COLO829 (cell line): ENCODE measurements at regions not wholly inside any gene's neighbourhood (a gene's known extent, or its start where the extent isn't known, plus 50 kb on each side); places are given as distances from the start of the nearest gene placed in this dataset.
A peak's percentile ranks its signal among the peaks of the same experiment; 100 is the strongest.

Experiments
- DNase-seq: peaks from one replicate; pipeline ENCODE4 v3.0.0; 2012; ENCODE audit warnings: low spot score

DNA sequence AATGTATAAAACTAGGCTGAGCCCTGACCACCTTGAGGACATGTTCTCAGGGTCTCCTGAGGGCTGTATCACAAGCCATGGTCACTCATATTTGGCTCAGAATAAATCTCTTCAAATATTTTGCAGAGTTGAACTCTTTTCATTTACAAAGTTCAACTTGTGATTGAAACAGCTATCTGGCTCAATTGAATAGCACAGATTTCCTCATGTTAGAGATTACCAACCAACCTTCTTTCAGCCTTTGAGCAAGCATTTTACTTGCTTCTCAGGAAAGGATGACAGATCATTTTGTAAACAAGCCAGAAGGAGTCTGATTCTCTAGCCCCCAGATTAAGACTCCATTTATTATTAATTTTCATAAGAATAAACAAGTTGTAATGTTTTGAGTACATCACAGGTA is 111.0 kb upstream of the DOK5 start:
- DNase-seq: no peak

- DNase-seq: no peak
Observed at GRCh38 chr20:54364919-54365318, 110.5 kb upstream of the DOK5 start.

GRCh38 chr20:54366669-54367344 is 108.6 kb upstream of the DOK5 start:
- no peak for DNase-seq

- DNase-seq: no peak
Observed at GRCh38 chr20:54368570-54368969, 106.8 kb upstream of the DOK5 start.

DNA sequence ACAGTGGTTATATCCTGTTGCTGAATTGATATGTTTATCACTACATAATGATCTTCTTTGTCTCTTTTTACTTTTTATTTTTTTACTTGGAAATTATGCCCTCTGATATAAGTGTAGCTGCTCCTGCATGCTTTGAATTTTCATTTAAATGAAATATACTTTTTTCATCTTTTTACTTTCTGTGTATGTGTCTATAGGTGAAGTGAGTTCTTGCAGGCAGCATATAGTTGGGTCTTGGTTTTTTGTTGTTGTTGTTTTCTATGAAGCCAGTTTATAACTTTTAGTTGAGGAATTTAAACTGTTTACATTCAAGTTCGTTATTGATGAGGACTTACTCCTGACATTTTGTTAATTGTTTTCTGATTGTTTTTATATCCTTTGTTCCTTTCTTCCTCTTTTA is 103.1 kb upstream of the DOK5 start:
- no peak for DNase-seq

DNA sequence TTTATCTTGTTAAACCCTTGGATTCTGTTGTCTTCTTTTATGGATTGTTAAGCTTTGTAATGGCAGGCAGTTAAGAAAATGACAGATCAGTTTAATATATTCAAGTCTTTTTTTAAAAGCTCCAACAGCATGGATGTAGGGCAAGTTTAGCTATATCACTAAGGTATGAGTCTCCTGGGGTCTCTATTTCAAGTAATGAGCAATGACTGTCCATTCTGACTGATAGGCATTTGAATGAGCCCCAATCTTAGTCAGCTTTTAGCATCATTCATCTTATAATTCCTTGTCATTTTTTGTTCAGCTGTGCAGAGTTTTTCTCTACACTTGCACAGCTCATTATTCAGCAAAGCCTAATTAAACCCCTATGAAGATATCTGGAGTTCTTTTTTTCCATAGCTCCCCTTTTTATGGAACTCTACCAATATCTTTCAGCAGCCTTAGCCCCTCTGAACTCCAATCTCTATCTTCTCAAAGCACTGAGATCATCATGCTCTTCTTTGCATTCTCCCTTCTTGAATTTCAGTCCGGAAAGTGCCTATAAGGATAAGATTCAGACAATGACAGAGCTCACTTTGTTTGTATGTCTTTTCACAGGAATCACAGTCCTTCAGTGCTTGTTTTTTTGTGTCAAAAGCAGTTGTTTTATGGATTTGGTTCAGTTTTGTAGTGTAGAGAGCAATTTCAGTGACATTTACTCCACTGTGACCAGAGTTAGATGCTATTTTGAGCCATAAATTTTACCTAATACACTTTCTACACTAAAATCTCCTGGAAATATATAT is 97.2 kb upstream of the DOK5 start:
- peak; percentile 8 for DNase-seq

GRCh38 chr20:54379893-54380584 is 95.4 kb upstream of the DOK5 start:
- no peak for DNase-seq

GRCh38 chr20:54382419-54382818 is 93.0 kb upstream of the DOK5 start:
- no peak for DNase-seq

GRCh38 chr20:54385746-54386145 is 89.6 kb upstream of the DOK5 start:
- DNase-seq: no peak

GRCh38 chr20:54389596-54390280 is 85.7 kb upstream of the DOK5 start:
- DNase-seq: no peak

GRCh38 chr20:54397292-54398140 is 77.9 kb upstream of the DOK5 start:
- no peak for DNase-seq

DNA sequence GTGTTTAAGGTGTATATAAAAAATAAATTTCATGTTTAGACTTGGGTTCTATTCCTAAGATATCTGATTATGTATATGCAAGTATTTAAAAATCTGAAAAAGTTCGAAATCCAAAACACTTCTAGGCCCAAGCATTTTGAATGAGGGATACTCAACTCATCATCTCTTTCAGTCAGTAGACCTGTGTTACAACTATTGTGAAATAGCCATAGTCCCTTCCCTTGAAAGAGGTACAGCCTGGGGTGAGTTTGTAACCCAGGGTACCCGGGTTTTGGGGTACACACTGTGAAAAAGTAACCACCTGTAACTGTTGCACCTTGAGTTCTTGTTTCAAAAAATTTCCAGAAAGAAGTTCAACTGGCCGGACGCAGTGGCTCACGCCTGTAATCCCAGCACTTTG is 76.6 kb upstream of the DOK5 start:
- no peak for DNase-seq

DNA sequence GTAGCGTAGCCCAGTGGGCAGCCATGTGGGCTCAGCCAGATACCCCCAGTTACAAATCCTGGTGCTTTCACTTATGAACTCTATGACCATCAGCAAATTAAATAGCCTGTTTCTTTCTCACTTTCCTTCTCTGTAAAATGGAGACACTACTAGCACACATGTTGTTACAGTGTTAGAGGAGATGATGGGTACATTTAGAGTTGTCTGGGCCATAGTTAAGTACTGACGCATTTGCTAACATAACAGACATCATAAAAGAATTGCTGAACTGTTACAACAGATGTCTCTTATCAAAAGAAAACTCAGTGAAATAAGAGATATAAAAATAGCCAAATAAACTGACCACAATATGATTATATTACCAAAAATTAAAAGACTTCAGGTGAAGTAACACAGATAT is 69.9 kb upstream of the DOK5 start:
- no peak for DNase-seq

GRCh38 chr20:54407459-54407858 is 67.9 kb upstream of the DOK5 start:
- no peak for DNase-seq

DNA sequence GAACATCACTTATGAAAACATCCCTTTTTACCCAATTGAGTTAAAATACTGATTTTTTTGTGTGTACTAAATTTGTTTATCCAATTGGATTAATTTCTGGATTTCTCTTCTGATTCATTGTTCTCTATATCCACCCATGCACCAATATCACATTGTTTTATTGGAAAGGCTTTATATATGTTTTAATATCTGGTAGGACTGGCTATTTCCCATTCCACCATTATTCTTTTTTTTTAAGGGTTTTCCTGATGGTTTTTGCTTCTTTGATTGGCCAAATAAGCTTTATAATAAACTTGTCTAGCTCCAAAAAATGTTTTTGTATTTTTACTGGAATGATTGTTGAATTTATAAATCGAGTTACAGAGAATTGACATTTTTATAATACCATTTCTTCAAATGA is 59.4 kb upstream of the DOK5 start:
- DNase-seq: no peak

DNA sequence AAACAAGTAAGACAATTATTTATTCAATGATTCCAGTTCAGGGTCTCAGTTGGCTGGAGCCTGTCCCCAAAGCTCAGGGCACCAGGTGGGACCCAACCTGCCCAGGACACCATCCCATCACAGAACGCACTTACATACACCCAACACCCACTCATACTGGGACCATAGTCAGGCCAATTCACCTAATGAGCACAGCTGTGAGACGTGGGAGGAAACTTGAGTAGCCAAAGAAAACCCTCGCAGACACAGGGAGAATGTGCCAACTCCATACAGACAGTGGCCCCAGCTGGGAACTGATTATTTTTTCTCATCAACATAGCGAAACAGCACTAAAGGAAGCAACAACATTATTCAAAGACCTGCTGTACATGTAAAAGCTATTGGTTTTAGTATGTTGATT is 58.6 kb upstream of the DOK5 start:
- no peak for DNase-seq

DNA sequence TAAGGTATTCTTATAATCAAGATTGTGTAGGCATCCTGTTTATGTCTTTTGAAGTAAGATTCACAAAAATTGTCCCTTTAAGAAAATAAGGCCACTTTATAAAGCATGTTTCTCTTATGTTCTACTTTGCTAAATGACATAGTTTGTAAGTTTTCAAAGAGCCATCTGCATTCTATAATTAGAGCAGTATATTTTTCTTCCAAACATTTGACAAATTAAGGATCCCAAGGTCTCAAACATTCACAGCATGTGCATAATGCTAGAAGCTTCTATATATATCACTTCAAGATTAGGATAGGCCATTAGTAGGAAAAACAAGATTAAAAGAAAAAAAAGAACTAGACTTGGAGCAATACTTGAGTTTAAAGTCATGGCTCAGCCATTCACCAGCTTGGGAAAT is 55.9 kb upstream of the DOK5 start:
- no peak for DNase-seq
